NCI-H2029 (cell line): ENCODE measurements at regions not wholly inside any gene's neighbourhood (a gene's known extent, or its start where the extent isn't known, plus 50 kb on each side); places are given as distances from the start of the nearest gene placed in this dataset.
A peak's percentile ranks its signal among the peaks of the same experiment; 100 is the strongest.
"Not testable (repeated sequence)": the region's sequence is repeated elsewhere in the genome, so short reads cannot be mapped to it uniquely, and the experiment has no call there.

Experiments used
- DNase-seq: peaks from one replicate; lab custom pipeline; 2025; lab: John Stamatoyannopoulos, UW

DNA sequence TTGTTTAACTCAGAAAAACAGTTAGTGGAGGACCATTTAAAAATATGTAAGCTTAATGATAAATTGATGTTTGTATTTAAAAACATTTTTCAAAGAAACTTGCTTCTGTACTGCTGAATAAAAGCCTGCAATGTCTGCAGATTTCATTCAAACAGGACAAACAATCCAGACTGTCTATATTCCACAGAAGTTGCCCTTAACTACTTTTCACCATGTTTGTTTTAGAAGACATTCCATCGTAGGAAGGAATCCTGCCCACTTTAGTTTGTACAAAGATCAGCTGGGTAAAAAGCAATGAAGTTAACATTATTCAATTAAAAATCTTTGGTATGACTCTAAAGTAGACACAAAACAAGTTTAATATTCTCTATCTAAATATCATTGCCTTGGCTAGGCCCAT, 195.7 kb upstream of the CCNH start:
- DNase-seq, result no peak

DNA sequence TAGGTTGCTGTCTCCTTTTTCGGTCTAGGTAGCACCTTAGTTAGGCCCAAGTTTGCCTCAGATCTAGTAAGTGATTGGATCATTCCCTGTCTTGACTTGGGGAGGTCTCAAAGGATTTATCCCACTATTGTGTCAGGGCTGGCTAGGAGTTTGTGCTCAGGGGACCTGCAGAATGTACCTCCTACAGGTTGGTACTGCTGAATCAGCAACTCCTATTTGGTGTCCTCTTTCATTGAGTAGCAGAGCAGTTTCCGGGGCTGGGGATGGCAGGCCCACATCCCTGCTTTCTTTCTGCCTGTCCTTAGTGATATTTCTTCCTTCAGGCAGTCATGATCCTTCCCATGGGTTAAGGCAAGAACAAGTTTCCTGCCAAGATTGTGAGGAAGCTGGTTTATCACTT, 192.9 kb upstream of the CCNH start:
- no peak for DNase-seq

DNA sequence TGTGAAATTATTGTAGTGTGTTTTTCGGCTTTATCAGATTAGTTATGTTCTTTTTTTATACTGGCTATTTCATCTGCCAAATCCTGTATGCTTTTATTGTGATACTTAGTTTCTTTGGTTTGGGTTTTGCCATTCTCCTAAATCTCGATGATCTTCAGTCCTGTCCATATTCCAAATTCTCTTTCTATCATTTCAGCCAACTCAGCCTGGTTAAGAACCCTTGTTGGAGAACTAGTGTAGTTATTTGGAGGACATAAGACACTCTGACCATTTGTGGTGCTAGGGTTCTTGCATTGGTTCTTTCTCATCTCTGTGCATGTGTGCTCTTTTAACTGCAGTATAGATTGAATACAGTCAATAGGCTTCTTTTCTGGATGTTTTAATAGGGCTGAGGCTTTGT, 187.0 kb upstream of the CCNH start:
- no peak for DNase-seq

DNA sequence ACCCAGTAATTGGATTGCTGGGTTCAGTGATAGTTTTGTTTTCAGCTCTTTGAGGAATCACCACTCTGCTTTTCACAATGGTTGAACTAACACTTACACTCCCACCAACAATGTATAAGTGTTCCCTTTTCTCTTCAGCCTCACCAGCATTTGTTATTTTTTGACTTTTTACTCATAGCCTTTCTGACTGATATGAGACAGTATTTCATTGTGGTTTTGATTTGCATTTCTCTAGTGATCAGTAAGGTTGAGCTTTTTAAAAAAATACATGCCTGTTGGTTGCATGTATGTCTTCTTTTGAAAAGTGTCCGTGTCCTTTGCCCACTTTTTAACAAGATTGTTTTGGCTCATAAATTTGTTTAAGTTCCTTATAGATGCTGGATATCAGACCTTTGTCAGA, 185.7 kb upstream of the CCNH start:
- no peak for DNase-seq

DNA sequence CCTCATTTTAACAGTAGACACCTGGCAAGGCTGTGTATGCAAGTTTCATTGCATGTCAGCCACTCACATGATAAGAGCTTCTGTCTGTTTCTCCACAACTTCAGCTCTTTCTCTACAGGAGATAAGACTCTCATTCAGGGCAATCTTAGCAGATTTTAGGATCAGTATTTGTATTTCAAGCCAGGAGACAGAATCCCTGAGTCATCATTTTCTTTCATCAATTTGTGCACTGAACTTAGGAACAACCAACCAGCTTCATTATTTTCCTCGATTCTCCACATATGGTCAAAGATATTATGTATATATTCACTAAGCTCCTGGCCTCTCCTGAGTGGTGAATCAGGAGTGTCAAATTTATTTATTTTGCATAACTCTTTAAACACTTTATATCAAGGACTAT, 181.8 kb upstream of the CCNH start:
- no peak for DNase-seq

DNA sequence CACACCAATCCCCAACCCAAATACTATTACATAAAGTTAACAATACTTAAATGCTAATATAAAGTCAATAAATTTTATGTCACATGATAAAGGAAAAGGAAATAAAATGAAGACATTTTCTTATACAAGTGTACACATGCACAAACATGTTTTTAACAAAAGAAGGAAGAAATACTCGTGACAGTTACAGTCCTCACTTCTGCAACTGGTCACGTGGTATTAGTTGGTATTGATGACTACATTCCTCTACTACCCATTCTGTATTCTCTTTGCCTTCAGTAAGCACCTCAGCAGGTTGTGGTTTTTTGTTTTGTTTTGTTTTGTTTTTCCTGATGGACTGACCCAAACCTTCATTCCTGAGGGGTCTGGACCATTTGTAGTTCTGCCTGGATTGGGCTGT, 176.9 kb upstream of the CCNH start:
- DNase-seq, result no peak

DNA sequence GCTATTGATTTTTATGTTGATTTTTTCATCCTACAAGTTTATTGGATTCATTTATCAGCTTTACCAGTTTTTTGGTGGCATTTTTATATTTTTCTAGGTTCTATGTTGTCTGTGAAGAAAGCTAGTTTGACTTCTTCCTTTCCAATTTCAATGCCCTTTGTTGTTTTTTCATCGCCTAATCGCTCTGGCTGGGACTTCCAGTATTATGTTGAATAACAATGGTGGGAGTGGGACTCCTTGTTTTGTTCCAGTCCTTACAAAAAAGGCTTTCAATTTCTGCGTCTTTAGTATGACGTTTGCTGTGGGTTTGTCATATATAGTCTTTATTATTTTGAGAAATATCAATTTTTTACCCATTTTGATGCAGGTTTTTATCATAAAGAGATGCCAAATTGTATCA, 175.6 kb upstream of the CCNH start:
- no peak for DNase-seq

DNA sequence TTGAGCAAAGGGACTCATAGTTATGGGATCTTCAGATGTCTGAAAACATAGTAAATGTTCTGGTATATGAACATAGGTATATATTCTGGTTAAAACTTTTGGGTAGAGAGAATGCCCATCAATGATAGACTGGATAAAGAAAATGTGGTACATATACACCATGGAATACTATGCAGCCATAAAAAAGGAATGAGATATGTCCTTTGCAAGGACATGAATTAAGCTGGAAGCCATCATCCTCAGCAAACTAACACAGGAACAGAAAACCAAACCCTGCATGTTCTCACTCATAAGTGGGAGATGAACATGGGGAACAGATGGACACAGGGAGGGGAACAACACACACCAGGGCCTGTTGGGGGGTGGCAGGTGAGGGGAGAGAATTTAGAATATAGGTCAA, 171.0 kb upstream of the CCNH start:
- DNase-seq, result not testable (repeated sequence)

DNA sequence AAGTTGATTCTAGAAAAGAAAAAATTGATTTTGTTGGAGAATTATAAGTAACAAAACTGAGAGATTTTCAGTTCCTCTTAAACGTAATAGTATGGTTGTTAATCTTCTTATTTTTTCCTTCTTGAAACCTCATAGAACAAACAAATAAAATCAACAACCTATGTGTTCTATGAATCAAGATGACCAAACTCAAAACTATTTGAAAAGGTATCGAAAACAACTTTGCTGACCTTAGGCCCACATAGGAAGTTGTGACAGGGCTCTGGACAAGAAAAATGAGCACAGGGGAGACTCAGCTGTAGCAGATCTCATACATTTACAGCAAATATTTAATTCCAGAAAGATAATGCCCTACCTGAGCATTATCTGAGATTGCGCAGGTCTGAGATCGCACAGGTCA, 169.4 kb upstream of the CCNH start:
- no peak for DNase-seq

DNA sequence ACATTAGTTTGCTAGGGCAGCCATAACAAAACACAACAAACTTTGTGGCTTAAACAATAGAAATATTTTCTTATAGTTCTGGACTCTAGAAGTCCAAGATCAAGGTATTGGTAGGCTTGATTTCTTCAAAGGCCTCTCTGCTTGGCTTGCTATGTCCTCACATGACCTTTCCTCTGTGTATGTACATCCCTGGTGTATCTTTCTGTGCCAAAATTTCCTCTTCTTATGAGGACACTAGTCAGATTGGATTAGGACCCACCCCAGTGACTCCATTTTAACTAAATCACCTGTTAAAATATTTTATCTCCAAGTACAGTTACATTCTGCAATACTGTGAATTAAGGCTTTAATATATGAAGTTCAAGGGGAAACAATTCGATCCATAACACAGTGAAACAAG, 168.9 kb upstream of the CCNH start:
- DNase-seq, result no peak

DNA sequence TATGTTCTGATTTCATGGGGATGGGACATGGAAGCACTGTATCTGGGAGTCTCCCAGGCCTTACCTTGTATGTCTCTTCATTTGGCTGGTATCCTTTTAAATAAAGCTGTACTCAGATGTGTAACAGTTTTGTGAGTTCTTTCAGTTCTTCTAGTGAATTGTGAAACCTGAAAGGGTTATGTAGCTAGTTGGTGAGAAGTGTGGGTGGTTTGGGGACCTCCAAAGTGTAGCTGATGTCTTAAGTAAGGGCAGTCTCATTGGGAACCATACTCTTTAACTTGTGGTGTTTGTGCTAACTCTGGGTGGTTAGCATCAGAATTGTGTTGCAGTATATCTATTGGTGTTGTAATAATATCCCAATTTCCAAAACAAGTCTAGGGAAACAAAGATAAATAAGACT, 166.9 kb upstream of the CCNH start:
- no peak for DNase-seq

DNA sequence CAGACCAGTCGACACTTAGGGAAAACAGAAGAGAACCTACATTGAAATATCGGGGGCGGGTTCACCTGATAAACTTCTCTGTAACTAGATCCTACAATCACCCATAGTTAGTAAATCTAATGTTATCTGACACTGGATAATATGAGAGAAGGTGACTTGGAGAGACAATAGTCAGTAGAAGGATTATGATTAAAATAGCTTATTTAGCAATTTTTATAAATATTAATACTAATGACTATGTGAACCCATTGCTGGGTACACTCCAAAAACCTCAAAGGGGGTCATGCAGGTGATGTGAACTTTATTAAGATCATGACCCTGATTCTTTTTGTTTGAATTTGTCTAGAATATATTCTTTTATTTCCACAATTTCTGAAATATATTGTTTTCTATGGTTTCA, 164.1 kb upstream of the CCNH start:
- no peak for DNase-seq

DNA sequence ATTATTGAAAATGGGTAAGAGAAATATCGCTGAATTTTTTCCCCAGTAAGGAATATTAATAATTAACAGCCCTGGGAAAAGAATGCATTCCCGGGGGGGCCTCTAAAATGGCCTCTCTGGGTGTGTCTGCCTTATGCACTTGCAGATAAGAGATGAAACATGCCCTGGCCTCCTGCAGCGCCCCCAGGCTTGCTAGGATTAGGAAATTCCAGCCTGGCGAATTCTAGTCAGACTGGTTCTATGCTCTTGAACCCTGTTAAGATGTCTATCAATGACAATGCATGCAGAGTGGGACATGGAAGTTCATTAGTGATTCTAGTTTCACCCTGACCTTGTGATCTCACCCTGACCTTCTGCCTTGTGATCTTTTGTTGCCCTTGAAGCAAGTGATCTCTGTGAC, 163.6 kb upstream of the CCNH start:
- DNase-seq, result not testable (repeated sequence)

DNA sequence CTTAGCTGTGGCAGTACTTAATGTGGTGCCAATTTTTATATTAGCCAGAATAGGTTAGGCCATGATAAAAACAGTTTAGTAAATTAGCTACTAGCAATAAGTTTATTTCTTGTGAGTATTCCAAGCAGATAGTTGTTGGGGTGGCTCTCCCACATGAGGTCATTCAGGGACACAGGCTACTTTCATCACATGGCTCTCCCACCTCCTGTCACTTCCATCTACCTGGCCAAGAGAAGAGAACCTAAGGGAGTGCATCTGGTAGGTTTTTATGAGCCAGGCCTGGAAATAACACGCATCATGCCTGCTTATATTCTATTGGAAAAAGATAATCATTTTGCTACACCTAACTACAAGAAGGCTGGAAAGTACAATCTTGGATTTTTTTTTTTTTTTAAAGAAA, 161.4 kb upstream of the CCNH start:
- no peak for DNase-seq

DNA sequence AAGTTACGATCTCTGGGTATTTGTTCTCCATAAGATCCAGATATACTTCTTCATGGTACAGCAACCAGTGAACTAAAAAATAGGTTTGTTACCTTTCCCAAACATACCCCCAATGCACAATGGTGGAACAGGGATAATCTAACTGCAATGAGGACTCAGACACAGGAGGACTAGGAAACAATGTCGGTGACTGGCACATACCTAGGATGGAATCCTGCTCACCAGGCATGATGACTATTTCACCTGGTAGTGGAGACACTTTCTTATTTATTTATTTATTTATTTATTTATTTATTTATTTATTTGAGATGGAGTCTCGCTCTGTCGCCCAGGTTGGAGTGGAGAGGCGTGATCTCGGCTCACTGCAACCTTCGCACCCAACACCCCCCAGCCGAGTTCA, 159.9 kb upstream of the CCNH start:
- no peak for DNase-seq

DNA sequence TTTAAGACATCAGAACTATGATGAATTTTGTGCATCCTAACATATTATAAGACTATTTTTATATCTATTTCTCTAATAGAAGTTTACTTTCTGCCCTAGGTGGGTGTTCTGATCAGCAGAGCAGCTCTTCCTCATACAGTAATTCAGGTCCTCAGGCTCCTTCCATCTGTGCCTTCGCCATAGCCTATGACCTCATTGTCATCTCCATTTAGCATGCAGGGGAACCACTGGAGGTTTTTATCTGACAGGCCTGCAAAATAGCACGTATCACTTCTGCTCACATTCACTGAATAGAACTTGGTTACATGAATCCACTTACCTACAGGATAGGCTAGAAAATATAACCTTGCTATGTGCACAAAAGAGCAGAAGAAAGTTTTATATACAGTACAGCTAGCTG, 159.4 kb upstream of the CCNH start:
- no peak for DNase-seq

DNA sequence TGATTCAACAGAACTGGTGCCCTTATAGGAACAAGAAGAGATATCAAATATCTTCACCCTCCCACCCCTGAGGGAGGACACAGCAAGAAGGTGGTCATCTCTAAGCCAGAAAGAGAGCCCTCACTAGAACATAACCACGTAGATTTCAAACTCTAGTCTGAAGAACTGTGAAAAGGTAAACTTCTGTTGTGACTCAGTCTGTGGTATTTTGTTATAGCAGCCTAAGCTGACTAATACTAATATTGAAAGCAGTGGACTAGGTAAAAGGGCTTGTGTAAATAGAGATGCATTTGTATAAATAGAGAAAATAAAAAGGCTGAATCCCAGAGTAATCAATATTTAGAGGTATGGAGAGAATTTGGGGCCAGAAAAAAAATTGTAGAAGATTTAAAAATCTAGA, 157.6 kb upstream of the CCNH start:
- no peak for DNase-seq

DNA sequence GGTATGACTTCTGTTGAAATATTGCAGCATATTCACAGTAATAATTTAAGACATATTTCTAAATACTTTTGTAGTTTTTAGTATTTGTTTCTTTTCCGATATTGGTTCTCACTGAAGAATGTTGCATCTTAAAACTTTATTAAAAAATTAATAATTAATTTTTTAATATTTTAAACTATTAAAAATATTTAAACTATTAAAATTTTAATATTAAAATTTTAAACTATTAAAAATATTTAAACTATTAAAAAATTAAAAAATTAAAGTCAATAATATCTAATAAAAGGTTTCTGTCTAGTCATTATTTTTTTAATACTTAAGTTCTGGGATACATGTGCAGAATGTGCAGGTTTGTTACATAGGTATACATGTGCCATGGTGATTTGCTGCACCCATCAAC, 149.3 kb upstream of the CCNH start:
- no peak for DNase-seq

DNA sequence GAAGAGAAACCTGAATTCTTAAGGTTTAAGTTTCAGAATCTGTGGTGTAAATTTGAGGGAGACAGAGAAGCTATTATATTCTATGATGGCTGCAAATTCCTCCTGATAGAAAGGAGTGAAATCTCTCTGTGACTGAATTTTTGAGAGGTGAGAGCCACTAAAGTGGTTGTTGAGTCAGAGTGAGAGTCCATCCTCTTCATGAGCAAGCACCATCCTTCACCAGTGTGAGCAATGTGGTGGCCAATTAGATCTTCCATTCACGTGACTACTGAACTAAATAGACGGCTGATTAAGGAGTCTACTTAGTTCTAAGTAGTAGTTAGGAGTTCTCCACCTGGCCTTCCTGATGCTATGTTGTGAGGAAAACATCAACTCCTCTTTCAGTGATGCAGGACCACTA, 147.8 kb upstream of the CCNH start:
- DNase-seq, result no peak

DNA sequence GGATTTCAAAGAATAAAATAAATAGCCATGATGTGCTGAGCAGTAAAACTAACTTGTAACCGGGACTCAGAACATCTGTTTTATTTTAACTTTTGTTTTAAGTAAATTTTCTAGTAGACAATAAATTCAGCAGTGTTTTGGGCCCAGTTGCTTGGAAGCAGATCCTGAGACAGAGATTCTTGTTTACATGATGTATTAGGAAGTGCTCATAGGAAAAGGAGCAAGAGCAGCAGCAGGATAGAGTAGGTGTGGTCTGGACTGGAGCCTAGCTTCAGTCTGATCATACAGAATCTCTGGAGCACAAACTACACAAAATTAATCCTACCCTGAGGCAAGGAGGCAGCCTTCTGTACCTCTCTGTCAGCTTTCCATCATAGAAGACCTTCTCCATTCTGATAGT, 139.2 kb upstream of the CCNH start:
- no peak for DNase-seq

DNA sequence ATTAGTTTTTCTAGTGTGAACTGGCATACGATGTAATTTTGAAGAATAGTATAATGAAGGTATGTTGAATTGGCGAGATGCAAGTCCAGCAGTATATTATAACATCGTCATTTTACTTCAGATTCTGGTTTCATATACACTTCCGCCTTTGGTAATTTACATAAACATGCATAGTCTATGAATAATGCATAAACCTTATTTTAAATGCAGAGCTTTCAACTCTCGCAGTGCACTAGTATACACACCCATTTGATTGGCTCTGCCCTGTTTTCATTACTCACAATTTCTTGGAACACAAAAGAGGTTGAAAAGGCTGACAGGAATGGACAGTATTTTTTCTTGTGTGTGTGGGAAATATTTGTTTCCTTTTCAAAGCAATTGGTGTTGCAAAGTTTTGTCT, 128.9 kb upstream of the CCNH start:
- no peak for DNase-seq

DNA sequence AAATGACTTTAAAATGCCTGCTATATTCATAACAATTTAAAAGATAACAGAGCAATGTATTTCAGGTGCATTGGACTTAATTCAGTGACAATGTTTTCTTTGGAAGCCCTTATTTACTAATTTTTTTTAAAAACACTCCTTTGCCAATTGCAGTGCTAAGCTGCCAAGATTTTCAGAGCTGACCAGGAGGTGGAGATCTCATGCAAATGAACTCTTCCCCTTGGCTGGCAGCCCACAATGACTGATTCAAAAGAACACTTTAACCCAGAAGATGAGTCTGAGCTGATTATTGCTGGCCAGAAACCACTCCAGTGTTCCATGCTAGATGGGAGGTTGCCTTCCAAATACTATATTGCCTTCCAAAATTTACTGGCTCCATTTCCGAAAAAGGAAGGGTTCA, 128.3 kb upstream of the CCNH start:
- peak; percentile 59 for DNase-seq

DNA sequence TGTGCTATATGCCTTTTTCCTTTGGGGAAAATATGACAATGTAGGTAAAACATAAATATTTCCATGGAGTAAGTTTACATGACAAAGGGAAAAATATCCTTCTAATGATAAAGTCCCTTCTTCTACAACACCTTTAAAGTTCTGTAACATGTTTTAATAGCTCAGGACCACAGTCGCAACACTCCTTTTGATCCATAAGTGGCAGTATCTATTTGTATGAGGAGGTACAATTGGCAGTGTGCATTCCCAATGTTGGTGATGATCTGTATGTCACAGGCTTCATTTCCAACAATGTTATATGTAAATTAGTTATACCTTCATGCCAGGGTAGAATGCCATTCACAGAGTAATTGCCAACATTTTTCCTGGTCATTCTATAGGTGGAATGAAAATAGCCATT, 127.1 kb upstream of the CCNH start:
- no peak for DNase-seq

DNA sequence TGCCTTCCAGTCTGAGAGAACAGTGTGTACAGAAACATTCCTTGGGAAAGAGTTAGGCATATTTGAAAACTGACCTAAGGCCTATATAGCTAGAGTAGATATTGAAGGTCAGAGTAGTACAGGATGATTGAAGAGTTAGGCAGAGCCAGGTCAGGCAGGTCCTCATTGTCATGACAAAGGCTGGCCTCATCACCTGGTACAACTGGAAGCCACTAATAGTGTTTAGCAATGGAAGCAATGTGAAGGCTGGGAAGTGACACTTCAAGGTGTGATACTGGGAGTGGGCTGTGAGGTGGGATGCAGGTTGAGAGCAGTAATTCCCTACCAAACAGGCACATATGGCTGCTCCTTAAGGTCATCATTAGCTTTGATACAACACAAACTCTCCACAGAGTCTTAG, 123.6 kb upstream of the CCNH start:
- no peak for DNase-seq

DNA sequence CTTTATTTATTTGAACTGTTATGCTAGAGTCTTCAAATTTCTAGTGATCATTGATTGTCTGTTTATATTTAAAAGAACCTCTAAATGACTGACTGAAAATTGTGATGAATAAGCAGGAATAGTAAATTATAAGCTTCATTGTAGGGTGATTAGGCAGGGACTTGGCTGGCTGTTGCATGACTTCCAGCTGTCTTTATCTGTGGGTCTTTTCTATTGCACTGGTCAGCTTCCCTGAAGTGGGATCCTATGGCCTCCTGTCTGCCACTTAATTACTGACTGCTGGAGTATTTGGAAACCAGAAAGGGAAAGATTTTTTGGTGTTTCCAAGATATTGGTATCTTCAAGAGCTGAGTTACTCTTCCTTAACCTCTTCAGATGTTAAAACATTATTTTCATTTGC, 123.0 kb upstream of the CCNH start:
- no peak for DNase-seq
